HG03378 (cell line): ENCODE measurements at regions not wholly inside any gene's neighbourhood (a gene's known extent, or its start where the extent isn't known, plus 50 kb on each side); places are given as distances from the start of the nearest gene placed in this dataset.

Source experiments
- ATAC-seq: cut with Tn5 transposase; IDR thresholded peaks from one replicate; pipeline ENCODE4 v1.9.1; 2021; ENCODE audit warnings: mild to moderate bottlenecking, moderate library complexity; ENCODE audit not compliant: unreplicated experiment

DNA sequence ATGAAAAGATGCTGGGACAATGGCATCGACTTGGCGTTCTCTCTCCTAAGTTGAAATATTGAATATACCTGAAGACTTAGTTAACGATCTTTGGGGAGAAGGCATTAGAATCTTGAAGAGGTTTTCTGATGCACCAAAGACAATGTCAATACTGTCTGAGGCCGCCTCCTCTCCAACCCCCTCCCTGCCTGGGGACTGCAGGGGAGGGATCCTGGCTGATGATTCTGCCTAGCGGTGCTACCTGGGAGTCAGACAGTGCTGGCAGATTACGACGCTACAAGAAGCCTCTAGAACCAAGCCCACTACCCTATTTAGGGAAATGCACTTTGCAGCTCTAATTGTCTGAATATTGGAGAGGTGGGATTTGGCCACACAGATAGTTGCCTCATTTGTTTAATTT lies 145.6 kb upstream of the HABP2 start:
- ATAC-seq, result no peak

DNA sequence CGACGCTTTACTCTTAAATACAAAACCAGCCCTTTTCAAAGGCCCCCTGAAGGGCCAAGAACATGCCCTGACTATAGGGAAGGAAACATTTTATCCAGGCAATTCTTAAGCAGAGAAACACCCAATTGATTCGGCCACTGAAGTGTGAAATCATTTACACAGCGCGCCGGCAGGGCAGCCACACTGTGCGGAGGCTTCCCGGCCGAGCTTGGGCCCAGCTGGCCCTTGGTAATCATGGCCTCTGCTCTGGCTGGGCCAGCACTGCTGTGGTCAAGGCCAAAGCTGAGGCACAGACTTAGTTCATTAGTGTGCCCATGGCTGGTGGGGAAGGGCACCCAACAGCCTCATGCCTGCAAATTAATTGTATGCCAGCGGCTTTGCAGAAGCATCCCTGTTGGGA lies 143.7 kb upstream of the HABP2 start:
- ATAC-seq, result no peak

DNA sequence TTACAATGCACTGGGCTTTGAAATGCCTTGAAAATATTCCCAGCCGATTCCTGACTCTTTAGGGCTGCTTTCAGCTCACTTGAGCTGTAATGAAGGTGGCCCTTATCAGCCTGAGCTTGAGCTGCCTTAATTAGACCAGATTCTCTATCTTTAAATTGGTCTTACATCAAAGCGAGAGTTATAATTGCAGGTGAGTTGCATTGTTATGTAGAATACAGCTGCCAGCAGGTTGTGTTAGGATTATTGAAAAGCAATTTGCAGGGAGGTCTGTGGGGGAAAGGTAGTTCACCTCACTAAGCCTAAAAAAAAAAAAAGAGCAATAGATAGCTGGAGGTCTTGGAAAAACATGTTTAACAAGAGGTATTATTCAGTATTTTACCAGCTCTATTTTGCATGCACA lies 142.2 kb upstream of the HABP2 start:
- ATAC-seq, result no peak

DNA sequence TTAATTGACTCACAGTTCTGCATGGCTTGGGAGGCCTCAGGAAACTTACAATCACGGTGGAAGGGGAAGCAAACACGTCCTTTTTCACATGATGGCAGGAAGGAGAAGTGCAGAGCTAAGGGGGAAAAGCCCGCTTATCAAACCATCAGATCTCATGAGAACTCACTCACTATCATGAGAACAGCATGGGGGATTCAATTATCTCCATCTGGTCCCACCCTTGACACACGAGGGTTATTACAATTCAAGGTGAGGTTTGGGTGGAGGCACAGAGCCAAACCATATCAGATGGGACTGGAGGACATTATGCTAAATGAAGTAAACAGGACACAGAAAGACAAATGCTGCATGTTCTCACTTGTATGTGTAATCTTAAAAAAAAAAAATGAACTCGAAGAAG lies 141.4 kb upstream of the HABP2 start:
- no peak for ATAC-seq

DNA sequence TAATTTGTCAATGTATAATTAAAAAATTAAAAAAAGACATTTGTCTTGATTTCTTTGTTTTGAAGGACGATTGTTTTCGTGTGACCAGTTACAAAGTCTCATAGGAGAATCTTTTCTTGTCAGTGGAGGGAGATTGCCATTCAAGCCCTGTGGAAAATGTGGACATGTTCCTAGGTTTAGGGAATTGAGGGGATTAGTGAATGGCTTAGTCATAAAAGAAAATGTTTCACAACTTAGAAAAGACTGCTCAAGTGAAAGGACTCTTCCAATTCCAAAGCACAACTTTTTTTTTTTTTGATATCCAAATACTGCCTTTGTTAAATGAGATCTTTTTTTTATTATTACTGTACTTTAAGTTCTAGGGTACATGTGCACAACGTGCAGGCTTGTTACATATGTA lies 140.7 kb upstream of the HABP2 start:
- no peak for ATAC-seq

DNA sequence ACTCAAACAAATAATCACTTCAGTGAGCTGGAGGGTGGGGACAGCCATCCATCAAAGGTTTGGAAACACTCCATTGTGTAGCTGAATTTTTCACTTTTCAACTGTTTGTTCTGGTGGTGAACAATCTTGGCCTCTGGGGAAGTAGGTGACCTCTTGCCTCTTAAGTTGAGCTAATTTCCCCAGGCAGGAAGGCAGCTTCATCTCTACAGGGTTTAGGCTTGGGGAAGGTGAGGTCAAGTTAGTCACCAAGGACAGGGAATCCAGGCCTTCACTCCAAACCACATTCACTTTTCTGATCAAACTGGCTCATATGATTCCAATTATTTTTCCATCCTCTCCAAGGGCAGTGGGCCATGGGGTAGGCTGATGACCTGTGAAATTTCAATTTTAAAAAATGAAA lies 138.3 kb upstream of the HABP2 start:
- no peak for ATAC-seq

DNA sequence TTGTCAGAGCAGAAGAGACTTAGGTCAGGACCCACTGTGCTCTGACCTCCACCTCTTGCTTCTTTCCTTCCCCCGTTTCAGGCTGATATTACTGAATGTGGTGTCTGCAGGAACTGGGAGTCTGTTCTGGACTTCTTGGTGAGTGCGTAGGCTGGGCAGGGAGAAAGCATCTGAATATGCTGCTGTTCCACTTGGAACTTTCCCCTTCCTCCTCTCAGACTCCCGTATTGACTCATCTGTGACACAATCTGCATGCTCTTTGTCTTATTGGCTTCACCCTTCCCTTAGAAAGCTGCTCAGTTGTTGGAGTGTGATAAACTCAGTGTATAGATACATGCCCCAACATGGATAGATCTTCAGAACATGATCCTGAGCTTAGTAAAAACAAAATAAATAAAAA lies 137.6 kb upstream of the HABP2 start:
- ATAC-seq, result no peak

DNA sequence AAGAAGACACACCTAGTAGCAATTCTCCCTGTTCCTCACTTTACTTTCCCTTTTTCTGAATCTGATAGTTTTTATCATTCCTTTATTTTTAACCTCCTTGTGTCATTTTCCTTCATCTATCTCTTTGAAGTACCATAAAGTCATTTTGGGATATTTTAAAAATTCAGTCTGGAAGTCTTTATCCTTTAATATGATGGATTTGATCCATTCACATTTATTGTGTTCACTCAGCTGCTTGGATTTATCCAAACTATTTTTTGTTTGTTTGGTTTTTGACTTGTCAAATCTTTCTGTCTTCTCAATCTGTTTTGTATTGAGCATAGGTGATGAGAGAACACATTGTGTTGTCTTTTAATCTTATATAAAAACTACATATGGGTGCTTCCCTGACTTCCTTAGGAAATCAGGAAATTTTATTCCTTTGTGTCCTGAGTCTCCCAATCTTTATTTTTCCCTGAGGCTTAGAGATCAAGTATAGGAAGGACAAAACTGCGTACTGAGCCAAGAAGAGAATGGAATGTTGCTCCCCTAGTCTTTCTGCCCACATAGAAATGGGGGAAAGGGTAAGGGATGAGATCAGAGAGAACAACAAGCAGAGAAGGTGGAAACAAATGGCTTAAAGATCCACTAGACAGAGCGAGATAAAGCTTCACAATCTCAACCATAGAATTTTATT lies 132.7 kb upstream of the HABP2 start:
- ATAC-seq, result no peak

DNA sequence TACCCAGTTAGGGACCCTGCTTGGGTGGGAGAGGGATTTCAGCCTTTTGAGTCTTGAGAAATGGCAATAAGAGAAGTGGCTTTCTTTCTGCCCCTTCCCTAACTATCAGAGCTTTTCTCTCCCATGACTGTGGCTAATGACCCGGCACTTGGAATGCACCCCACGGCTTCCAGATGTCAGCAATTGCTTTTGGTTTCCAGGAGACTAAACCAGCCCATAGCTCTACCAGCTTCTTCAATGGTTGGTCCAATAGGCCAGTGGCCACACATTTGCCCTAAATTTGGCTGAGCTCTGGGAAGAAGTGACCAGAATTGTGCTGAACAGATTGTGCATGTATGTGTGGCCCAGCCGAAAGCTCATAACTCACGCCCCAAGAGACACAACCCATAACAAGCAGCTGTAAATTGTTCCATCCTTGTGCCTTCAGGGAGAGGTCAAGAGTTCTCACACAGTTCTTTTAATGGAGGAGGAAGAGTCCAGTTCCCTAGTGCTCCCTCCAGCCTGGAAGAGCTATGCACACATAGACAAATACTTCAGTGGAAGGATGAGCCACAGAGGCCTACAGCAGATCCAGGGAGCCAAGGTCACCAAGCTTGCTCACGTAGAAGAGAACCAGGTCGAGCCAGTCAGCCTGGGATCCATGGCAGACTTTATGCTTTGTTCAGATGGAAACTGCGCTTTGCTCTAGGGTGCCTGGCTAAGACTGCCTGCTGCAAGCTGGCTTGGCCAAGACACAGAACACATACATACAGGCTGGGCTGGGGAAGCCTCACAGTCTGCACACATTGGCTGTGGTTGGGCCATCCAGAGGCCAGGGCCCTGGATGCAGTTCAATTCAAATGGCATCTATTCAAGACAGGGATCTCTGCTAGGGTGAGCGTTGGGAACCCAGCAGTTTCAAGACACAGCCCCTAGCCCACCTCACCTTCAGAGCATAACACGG lies 131.8 kb upstream of the HABP2 start:
- no peak for ATAC-seq

DNA sequence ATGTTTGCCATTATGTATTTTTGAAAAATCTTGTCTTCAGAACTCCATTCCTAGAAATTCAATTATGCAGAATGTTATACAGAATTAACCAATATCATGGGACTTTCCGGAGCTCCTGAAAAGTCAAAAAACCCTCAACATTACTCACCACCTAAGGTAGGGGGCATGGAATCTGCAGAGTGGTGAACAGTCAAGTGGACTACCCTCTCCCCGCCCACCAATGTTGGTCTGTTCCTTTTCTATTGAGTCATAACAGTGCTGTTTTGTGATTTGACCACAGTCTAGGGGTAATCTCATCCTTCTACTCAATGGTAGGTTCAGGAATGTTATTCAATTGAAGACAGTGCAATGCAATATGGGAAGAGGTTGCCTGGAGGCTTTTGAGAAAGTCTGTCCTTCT lies 130.5 kb upstream of the HABP2 start:
- ATAC-seq, result no peak

DNA sequence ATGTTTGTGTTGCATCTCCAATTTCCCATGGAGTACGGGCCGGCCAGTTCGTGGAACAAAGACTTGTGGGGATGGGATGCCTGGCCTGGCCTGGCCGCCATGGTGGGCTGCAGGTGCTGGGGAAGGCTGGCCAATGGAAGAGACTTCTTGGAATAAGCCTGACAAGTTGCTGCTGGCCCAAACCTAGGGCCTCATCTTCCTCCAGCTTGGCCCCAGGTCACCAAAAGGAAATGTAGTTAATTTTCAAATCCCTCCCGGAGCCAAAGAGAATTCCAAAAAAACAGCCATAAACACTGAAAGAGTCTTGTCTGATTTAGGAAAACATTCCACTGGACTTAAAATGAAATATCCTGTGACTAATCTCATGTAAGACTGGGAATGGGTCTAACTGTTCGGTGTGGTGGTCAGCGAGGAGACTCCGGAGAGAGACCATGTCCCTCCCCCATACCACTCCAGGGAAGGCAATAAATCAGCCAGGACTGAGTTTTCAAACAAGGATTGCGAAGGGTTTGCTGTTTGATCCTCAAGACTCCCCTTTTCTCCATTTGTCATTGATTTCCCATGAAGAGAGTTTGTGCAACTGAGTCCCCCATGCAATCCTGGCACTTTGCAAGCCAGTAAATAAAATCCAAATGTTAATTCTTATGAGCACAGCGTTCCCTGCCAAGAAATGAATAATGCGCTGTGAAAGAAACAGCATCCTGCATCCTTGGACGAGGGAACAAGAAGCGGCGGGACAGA lies 128.7 kb upstream of the HABP2 start:
- ATAC-seq, result no peak

DNA sequence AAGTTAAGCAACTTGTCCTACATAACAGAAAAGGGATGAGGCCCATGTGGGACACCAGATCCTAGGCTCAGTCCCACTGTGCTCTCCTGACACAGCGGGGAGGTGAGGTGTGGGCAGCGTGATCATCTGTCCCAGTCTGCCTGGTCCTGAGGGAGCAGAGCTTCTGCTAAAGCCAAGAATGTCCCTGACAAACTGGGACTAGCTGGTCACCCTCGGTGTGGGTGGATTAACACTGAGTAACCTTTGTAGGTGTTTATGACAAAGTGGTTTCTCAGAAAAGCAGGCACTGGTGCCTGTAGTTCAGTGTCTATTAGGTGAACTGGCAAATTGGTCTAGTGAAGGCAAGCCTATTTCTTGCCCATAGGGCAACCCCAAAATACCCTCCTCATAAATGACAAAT lies 127.8 kb upstream of the HABP2 start:
- ATAC-seq, result no peak

DNA sequence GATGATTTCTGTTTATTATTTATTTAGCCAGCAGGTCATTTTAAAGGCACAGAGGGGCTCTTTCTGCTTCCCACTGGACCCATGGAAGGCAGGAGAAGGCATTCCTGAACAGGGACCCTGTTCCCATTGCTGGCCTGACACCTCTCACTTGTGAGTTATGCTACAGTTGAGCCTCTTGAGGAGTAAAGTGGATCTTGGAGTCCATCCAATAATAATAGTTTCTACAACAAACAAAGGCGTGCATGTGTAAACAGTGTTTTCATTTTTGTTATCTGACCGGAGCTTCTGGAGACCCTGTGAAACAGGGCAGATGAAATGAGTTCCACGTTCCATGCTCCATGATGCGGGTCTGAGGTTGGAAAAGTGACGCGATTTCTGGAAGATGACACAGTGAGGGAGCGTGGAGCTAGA lies 127.3 kb upstream of the HABP2 start:
- no peak for ATAC-seq

DNA sequence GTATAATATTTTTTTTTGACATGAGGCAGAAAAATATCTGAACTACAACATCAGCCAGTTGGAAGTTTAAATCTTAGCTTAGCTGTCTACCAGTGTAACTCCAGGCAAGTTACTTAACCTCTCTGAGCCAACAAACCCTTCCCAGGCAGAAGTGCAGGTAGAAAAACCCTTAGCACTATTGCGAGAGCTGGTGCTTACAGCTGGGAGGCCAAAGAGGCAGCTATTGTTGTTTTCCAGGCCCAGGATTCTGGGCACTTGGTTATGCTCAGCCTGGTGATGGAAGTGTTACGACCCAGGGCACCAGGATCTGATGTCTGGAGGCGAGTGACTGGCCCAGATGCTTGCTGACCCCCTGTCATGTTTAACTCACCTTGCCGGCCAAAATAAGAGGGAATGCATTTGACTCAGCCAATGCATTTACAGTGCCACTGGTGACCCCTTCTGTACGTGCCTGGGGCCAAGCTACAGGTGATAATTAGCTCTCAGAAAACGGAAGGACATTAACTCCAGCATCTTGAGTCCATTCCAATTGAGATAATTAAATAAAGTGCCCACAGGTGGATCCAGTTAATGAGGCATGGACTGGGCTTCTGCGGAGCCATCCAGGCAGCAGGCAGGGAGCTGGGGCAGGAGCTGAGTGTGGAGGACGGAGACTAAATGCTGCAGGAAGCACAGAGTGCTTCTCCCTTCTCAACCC lies 126.5 kb upstream of the HABP2 start:
- ATAC-seq, result no peak

DNA sequence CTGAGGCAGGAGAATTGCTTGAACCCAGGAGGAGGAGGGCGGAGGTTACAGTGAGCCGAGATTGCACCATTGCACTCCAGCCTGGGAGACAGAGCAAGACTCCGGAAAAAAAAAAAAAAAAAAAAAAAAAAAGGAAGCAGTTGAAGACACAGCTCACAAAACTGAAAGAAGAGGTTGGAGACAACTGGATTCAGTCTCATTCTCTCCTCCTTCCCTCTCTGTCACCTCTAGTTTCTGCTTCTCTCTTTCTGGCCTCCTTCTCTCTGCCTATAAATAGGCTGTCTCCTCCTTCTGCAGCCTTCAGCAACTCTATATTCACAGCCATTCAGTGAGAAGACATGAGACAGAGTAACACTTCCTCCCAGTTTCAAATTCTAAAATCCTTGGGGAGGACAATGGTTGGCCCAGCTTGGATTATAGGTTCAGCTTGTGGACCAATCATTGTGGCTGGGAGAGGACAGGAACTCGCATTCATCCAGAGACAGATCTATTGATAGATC lies 125.6 kb upstream of the HABP2 start:
- ATAC-seq, result no peak

DNA sequence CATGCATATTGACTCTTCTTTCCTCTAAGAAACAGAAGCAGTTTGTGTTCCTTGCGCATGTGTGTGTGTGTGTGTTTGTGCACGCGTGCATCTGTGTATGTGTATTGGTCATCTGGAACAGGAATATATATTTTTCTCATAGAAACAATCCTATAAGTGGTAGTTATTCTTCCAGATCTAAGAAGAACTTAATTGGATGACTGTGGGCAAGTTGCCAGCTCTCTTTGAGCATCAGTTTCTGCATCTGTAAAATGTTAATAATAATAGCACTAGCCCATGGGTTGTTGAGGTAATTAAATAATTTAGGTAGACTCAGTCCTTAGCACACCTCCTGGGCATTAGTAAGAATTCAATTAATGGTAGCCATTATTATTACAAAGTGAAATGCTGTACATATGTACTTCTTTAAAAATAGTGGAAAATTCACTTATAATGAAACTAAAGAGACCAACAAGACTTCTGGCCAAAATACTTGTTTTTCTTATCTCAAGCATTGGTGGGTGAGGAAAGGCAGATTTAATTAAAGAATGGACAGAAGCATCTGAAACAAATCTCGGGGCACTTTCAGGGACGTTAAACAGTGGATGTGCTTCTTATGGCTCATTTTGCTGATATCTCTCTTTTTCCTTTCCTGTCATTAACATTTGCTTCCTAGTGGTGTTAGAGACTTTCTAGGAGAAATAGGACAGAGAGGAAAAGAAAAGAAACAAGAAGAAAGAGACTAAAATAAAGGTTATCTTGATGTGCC lies 124.9 kb upstream of the HABP2 start:
- no peak for ATAC-seq

DNA sequence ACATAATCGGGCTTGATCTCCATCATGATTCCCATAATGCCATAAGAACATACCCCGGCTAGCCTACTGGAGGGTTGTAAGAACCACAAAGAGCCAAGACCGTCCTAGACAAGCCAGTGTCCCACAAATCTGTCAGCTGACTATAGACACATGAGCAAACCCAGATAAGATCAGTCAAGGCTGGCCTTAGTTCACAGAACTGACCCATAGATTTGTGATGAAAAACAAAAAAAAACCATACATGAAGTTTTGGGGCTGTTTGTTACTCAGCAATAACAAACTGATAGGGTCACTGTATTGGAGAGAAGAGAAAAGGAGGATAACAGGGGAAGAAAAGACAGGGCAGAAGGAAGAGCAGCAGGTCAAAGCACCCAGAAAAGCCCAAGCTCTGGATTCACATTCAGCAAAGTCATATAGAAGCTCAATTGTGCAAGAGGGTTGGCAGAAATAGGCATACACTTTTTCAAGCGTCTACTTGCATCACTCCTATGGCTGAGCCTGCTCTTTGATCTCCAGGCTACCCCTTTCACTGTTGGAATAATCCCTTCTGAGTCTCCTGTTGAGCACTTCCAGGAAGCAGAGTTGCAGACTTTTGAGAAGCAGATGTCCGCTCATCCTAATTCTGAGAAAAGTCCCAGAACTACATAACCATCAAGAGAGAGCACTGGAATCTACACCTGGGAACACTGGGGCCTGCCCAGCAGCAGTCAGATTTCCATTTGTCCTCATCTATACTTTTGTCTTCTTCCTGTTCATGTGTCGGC lies 122.0 kb upstream of the HABP2 start:
- no peak for ATAC-seq

DNA sequence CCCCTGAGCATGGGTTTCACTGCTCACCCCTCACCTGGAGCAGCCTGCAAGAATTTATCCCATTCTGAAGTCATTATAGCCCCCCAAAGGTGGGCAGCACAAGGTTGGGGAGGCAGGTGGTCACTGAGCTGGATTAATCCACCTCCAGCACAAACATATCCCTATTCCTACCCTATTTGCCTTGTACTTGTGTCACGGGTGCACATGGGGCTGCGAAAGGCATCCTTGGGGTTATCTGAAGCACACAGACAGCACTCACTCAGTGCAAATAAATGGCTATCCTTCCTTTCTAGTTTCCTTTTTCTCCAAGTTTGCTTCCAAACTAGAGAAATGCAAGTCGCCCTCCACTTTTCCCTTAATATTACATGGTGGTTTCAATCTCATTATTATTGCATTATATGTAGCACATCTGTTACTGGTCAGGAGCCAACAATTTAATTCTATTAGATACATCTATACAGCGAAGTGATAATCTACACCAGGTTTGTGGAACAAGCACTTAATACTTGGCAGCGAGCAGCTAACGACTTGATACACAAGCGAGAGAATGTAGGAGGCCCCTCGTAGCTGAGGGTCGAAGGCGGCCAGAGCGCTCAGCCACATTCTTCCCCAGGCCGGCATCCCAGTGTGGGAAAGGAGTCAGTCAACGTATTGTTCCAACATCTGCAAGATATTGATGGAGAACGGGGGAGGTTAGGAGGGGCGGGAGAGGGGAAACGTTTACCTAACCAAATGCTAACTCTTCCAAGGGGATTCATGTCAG lies 121.3 kb upstream of the HABP2 start:
- no peak for ATAC-seq

DNA sequence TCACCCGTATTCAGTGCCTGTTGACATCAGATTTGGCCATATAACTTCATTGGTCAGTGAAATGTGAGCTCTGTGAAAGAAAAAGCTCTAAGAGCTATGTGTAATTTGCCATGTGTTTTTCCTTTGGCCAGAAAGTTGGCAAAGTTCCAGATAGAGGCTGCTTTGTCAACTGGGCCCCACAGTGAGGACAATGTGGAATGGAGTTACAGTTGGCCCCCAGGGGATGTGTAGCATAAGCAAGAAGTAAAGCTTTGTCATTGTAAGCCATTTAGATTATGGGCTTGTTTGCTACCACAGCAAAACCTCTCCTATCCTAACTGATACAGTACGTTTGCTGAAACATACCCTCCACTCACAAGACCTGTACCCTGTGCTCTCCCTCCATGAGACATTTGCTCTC lies 119.1 kb upstream of the HABP2 start:
- no peak for ATAC-seq
